Keratinocyte (primary cell): ENCODE measurements at regions not wholly inside any gene's neighbourhood (a gene's known extent, or its start where the extent isn't known, plus 50 kb on each side); places are given as distances from the start of the nearest gene placed in this dataset.

Source experiments
- CTCF ChIP-seq, 3 experiments: IDR thresholded peaks in 1 of 3; conservative IDR thresholded peaks in 1 of 3; optimal IDR thresholded peaks in 1 of 3; 2 replicates in 2 of 3; 3 replicates in 1 of 3; pipeline versions ENCODE3 to v1.5.1; 2011; ENCODE audit warnings: low read length in 3 of 3, mild to moderate bottlenecking in 3 of 3, moderate library complexity in 2 of 3, control low read depth in 1 of 3, inconsistent platforms in 1 of 3; ENCODE audit not compliant: insufficient read depth in 2 of 3; ENCODE audit errors: extremely low read depth in 1 of 3
- EZH2 ChIP-seq: IDR thresholded peaks from one replicate; pipeline ENCODE4 v1.6.1; 2012; ENCODE audit warnings: inconsistent platforms, mild to moderate bottlenecking, low read length, moderate library complexity

GRCh38 chr11:15645201-15645600 lies 530.5 kb downstream of the INSC start:
- no peak for TF ChIP-seq CTCF (optimal IDR thresholded peaks at IDR 0.05 in 1 of 3, IDR thresholded peaks at IDR 0.05 in 1 of 3, conservative IDR thresholded peaks at IDR 0.05 in 1 of 3; ENCODE audit: extremely low read depth in 1 of 3, insufficient read depth in 2 of 3, low read length in 3 of 3)
- TF ChIP-seq EZH2 = no peak
